ENCODE measurements at regions not wholly inside any gene's neighbourhood (a gene's known extent, or its start where the extent isn't known, plus 50 kb on each side); places are given as distances from the start of the nearest gene placed in this dataset.
A peak's percentile ranks its signal among the peaks of the same experiment; 100 is the strongest.

DNA sequence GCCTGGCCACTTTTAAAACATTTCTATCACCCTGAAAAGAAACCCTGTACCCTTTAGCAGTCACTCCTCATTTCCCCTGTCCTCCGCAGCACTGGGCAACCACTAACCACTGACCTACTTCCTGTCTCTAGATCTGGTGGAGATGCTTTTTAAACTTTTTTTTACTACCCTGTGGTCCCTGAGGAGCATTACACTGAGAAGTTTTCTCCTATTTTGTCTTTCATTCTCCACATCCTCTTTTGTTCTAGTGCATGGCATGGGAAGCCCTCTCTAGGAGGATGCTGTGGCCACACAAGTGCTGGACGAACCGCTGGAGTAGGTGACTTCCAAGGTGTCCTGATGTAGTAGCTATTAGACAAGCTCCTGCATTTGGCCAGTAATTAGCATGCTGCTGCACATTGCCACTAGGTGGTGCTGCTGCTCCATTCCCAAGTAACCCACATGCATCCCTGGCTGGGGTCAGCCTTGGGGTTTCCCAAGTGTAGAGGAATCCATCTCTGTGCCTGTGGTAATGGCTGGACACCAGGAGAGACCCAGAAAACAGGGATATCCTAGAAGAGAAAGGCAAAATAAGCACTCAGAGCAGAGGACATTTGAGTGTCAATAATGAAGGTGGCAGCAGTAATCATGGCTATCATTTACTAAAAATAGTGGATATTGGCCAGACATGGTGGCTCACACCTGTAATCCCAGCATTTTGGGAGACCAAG is 143.8 kb upstream of the CRHR1 start (continued):
- TF ChIP-seq, protein P1, sequence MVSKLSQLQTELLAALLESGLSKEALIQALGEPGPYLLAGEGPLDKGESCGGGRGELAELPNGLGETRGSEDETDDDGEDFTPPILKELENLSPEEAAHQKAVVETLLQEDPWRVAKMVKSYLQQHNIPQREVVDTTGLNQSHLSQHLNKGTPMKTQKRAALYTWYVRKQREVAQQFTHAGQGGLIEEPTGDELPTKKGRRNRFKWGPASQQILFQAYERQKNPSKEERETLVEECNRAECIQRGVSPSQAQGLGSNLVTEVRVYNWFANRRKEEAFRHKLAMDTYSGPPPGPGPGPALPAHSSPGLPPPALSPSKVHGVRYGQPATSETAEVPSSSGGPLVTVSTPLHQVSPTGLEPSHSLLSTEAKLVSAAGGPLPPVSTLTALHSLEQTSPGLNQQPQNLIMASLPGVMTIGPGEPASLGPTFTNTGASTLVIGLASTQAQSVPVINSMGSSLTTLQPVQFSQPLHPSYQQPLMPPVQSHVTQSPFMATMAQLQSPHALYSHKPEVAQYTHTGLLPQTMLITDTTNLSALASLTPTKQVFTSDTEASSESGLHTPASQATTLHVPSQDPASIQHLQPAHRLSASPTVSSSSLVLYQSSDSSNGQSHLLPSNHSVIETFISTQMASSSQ (IDR thresholded peaks at IDR 0.05; ENCODE audit: low read depth): no peak
- TF ChIP-seq, protein P1 (CRISPR knock-in tag; IDR thresholded peaks at IDR 0.05; ENCODE audit: borderline replicate concordance): no peak
- TF ChIP-seq MZF1 (CRISPR knock-in tag; IDR thresholded peaks at IDR 0.05; ENCODE audit: borderline replicate concordance) (0 out of 2 replicates have a peak, but pooled peaks have one; percentile 39), SIN3B (IDR thresholded peaks at IDR 0.05; ENCODE audit: low read length) (0 out of 2 replicates have a peak, but pooled peaks have one; percentile 28), ZNF83 (CRISPR knock-in tag; IDR thresholded peaks at IDR 0.05; ENCODE audit: borderline replicate concordance) (no peak), SOX13 (IDR thresholded peaks at IDR 0.05) (no peak), SOX13 (CRISPR knock-in tag; conservative IDR thresholded peaks at IDR 0.05 in 1 of 2, IDR thresholded peaks at IDR 0.05 in 1 of 2) (no peak), KLF16 (CRISPR knock-in tag; IDR thresholded peaks at IDR 0.05) (peak in 1 of 2 experiments; percentile 10; a peak in 1 of 4 replicates), ZKSCAN8 (CRISPR knock-in tag; IDR thresholded peaks at IDR 0.05; ENCODE audit: borderline replicate concordance) (peak; percentile 8; the same call in 1 of the 2 replicates), ZNF547 (CRISPR knock-in tag; IDR thresholded peaks at IDR 0.05) (peak; percentile 57; the same call in 1 of the 2 replicates), NAIF1 (CRISPR knock-in tag; IDR thresholded peaks at IDR 0.05; ENCODE audit: borderline replicate concordance) (no peak), ZNF44 (CRISPR knock-in tag; IDR thresholded peaks at IDR 0.05) (no peak), XRCC5 (optimal IDR thresholded peaks at IDR 0.05; ENCODE audit: low read length) (peak; percentile 73), MIER2 (CRISPR knock-in tag; IDR thresholded peaks at IDR 0.05) (peak; percentile 42; the same call in 1 of the 2 replicates)
- TF ChIP-seq, protein P2, sequence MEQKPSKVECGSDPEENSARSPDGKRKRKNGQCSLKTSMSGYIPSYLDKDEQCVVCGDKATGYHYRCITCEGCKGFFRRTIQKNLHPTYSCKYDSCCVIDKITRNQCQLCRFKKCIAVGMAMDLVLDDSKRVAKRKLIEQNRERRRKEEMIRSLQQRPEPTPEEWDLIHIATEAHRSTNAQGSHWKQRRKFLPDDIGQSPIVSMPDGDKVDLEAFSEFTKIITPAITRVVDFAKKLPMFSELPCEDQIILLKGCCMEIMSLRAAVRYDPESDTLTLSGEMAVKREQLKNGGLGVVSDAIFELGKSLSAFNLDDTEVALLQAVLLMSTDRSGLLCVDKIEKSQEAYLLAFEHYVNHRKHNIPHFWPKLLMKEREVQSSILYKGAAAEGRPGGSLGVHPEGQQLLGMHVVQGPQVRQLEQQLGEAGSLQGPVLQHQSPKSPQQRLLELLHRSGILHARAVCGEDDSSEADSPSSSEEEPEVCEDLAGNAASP (CRISPR knock-in tag; IDR thresholded peaks at IDR 0.05; ENCODE audit: borderline replicate concordance): peak; percentile 55; the same call in 1 of the 2 replicates
- TF ChIP-seq, protein P3, sequence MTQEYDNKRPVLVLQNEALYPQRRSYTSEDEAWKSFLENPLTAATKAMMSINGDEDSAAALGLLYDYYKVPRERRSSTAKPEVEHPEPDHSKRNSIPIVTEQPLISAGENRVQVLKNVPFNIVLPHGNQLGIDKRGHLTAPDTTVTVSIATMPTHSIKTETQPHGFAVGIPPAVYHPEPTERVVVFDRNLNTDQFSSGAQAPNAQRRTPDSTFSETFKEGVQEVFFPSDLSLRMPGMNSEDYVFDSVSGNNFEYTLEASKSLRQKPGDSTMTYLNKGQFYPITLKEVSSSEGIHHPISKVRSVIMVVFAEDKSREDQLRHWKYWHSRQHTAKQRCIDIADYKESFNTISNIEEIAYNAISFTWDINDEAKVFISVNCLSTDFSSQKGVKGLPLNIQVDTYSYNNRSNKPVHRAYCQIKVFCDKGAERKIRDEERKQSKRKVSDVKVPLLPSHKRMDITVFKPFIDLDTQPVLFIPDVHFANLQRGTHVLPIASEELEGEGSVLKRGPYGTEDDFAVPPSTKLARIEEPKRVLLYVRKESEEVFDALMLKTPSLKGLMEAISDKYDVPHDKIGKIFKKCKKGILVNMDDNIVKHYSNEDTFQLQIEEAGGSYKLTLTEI (CRISPR knock-in tag; conservative IDR thresholded peaks at IDR 0.05): no peak
- TF ChIP-seq, protein P4, sequence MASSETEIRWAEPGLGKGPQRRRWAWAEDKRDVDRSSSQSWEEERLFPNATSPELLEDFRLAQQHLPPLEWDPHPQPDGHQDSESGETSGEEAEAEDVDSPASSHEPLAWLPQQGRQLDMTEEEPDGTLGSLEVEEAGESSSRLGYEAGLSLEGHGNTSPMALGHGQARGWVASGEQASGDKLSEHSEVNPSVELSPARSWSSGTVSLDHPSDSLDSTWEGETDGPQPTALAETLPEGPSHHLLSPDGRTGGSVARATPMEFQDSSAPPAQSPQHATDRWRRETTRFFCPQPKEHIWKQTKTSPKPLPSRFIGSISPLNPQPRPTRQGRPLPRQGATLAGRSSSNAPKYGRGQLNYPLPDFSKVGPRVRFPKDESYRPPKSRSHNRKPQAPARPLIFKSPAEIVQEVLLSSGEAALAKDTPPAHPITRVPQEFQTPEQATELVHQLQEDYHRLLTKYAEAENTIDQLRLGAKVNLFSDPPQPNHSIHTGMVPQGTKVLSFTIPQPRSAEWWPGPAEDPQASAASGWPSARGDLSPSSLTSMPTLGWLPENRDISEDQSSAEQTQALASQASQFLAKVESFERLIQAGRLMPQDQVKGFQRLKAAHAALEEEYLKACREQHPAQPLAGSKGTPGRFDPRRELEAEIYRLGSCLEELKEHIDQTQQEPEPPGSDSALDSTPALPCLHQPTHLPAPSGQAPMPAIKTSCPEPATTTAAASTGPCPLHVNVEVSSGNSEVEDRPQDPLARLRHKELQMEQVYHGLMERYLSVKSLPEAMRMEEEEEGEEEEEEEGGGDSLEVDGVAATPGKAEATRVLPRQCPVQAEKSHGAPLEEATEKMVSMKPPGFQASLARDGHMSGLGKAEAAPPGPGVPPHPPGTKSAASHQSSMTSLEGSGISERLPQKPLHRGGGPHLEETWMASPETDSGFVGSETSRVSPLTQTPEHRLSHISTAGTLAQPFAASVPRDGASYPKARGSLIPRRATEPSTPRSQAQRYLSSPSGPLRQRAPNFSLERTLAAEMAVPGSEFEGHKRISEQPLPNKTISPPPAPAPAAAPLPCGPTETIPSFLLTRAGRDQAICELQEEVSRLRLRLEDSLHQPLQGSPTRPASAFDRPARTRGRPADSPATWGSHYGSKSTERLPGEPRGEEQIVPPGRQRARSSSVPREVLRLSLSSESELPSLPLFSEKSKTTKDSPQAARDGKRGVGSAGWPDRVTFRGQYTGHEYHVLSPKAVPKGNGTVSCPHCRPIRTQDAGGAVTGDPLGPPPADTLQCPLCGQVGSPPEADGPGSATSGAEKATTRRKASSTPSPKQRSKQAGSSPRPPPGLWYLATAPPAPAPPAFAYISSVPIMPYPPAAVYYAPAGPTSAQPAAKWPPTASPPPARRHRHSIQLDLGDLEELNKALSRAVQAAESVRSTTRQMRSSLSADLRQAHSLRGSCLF (CRISPR knock-in tag; IDR thresholded peaks at IDR 0.05; ENCODE audit: borderline replicate concordance): no peak
